Ishikawa (cell line): ENCODE measurements at regions not wholly inside any gene's neighbourhood (a gene's known extent, or its start where the extent isn't known, plus 50 kb on each side); places are given as distances from the start of the nearest gene placed in this dataset.

ENCODE experiments used
- CEBPB ChIP-seq: IDR thresholded peaks from 2 replicates; pipeline ENCODE4 v1.6.1; 2012
- CREB1 ChIP-seq: IDR thresholded peaks from 2 replicates; pipeline ENCODE4 v1.6.1; 2012; ENCODE audit warnings: low read depth
- EGR1 ChIP-seq: IDR thresholded peaks from 2 replicates; pipeline ENCODE4 v1.6.1; 2012
- EP300 ChIP-seq: IDR thresholded peaks from 2 replicates; pipeline ENCODE4 v1.6.1; 2012; ENCODE audit warnings: borderline replicate concordance
- FOXM1 ChIP-seq: IDR thresholded peaks from 2 replicates; pipeline ENCODE4 v1.6.1; 2012; ENCODE audit warnings: low read depth, borderline replicate concordance
- MAX ChIP-seq: IDR thresholded peaks from 2 replicates; pipeline ENCODE4 v1.6.1; 2012
- RAD21 ChIP-seq: IDR thresholded peaks from 2 replicates; pipeline ENCODE4 v1.6.1; 2012; ENCODE audit warnings: low read depth
- REST ChIP-seq: IDR thresholded peaks from 2 replicates; pipeline ENCODE4 v1.6.1; 2012; ENCODE audit warnings: low read depth, mild to moderate bottlenecking
- TCF12 ChIP-seq: IDR thresholded peaks from 2 replicates; pipeline ENCODE4 v1.6.1; 2012; ENCODE audit warnings: low read depth
- TEAD4 ChIP-seq: IDR thresholded peaks from 2 replicates; pipeline ENCODE4 v1.6.1; 2012
- USF1 ChIP-seq: IDR thresholded peaks from 2 replicates; pipeline ENCODE4 v1.6.1; 2012
- YY1 ChIP-seq: IDR thresholded peaks from 2 replicates; pipeline ENCODE4 v1.6.1; 2012; ENCODE audit warnings: low read depth
- ZBTB7A ChIP-seq: IDR thresholded peaks from 2 replicates; pipeline ENCODE4 v1.6.1; 2012; ENCODE audit warnings: low read depth

GRCh38 chr9:91117959-91118703, 243.6 kb downstream of the AUH start:
- TF ChIP-seq RAD21 (no peak), REST (no peak), ZBTB7A (no peak), USF1 (0 out of 2 replicates have a peak, but pooled peaks have one; percentile 36), MAX (no peak)

GRCh38 chr9:91118704-91119025, 243.1 kb downstream of the AUH start:
- TF ChIP-seq FOXM1 = no peak
- TF ChIP-seq TEAD4 = no peak
- TF ChIP-seq REST = no peak
- TF ChIP-seq EP300 = no peak

- no peak for TF ChIP-seq FOXM1
- no peak for TF ChIP-seq REST
- TF ChIP-seq MAX = no peak
- TF ChIP-seq RAD21 = no peak
- TF ChIP-seq USF1 = no peak
- TF ChIP-seq YY1 = no peak
- no peak for TF ChIP-seq EGR1
- no peak for TF ChIP-seq EP300
- TF ChIP-seq CEBPB = no peak
Observed at GRCh38 chr9:91119142-91119541, 242.6 kb downstream of the AUH start.

- TF ChIP-seq FOXM1 (no peak), CREB1 (no peak), EP300 (no peak), TCF12 (no peak)
Observed at GRCh38 chr9:91119679-91120078, 242.0 kb downstream of the AUH start.

- no peak for TF ChIP-seq EGR1
- TF ChIP-seq FOXM1 = no peak
- TF ChIP-seq ZBTB7A = no peak
- TF ChIP-seq TCF12 = no peak
- no peak for TF ChIP-seq USF1
- TF ChIP-seq REST = no peak
Observed at GRCh38 chr9:91120200-91120599, 241.5 kb downstream of the AUH start.
